CD4-positive, alpha-beta T cell treated with Interleukin-6 for 4 hours (primary cell): ENCODE measurements at regions not wholly inside any gene's neighbourhood (a gene's known extent, or its start where the extent isn't known, plus 50 kb on each side); places are given as distances from the start of the nearest gene placed in this dataset.
"Not testable (repeated sequence)": the region's sequence is repeated elsewhere in the genome, so short reads cannot be mapped to it uniquely, and the experiment has no call there.

Source experiments
- DNase-seq: peaks from one replicate; pipeline ENCODE4 v3.0.0-alpha.2; 2020; ENCODE audit warnings: mixed read lengths

DNA sequence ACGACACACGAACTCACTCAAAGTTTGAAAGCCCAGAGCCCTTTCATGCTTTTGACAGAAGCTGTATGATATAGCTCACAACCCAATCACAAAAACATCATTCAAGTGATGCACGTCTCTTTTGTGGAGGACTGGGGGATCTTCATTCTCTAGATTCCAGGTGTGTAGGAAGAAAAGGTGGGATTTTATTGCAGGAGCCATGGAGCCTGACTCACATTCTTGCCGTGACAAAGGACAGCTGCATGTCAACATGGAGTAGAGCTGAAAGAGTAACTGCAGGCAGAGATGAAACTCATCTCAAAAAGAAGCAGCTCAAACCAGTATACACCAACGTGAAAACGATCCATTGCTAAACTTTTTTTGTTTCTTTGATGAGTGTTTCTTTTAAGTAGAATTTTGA, 50.9 kb upstream of the PDE1A start:
- DNase-seq, result no peak

DNA sequence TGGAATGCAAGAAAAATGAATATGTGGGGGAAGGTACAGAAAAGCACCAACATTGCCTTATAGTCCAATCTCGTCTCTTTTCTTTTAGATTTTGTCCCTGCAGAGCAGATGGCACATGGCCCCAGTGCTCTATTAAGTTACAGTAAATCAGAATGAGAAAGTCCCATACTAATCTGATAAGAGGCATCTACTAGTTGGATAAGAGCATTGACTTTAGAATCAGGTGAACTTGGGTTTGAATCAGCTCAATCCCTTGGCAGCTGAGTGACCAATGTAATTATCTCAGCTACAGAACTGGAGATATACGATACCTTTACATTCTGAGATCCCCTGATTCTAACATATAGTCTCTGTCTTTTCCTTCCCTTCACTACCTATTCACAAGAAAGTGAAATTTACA, 54.8 kb upstream of the PDE1A start:
- DNase-seq, result no peak

DNA sequence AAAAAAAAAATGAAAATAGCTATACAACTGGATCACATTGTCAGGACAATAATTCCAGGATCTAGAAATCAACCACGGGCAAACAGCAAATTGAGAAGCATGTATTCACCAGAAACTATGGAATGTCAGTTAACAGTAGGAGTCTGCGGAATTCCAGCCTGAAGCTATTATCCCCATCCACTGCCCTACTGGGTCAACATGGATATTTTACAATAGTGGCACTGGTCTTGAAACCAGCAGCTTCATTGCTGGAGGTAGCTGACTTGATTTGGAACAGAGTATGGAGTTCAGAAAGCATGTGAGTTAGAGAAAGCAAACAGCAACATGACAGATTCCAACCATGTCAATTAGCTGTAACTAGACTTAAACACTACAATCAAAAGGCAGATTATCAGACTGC, 55.7 kb upstream of the PDE1A start:
- DNase-seq, result no peak

DNA sequence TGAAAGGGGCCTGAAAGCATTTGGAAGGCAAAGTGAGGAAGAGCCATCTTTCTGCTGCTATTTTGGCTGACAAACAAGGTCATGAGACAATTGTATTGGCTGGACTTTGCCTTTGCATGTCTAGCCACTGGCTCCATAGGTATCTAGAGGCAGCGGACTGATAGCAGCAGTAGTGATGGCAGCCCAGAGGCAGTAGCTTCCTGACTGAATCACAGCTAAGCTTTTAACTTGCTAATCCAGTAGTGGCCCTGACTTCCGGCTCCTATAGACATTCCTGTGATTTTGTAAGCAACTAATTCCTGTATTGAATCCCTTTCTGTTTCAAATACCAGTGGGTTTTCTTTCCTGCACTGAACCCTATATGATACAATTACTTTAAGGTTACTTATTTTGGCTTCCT, 69.8 kb upstream of the PDE1A start:
- DNase-seq, result no peak

DNA sequence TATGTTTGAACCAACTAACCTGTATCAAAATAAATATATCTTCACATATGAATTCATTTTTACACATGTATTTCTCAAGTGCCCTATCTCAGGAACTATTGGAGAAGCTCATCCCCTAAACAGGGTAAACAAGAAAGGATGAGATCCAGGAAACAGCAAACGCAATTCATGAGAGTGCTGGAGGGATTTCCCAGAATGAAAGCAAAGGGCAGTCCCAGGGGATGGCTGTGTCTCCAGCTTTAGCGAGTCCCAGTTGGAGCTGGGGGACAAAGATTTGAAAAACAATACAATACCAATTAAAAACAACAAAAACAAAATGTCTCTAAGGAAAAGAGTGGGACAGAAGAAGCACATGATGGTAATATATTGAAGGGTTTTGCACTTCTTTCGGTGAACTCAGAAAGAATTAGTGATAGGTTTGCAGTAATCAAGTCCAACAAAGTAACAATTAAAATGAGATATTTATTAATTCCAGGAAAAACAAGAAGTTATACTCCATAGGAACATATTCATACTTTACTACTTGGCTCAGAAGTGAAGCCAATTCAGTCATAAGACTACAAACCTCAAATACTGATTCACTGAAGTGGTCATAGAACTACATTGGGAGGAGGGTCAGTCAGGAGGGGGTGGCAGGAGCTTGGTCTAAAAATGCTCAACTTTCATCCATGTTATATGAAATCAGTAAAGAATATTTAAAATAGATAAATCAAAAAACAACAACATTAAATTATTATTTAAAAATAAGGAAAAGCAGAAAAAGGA, 73.1 kb upstream of the PDE1A start:
- DNase-seq, result no peak

DNA sequence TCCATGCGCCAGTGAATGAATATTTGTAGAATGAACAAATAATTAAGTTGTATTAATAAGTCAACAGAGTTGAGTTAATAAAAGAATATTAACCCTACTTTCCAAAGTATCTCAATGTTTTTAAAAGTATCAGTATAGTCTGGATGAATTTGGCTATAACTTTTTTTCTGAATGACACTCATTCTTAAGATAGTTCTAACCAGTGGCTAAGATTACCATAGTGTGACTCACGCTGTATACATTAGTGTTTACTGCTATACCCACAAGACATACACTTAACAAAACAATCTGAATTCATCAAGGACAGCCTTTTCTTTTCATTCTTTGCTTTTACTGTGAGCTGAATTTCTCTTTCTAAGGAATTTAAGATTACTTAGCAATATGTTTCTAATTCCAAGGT, 77.0 kb upstream of the PDE1A start:
- DNase-seq, result no peak

DNA sequence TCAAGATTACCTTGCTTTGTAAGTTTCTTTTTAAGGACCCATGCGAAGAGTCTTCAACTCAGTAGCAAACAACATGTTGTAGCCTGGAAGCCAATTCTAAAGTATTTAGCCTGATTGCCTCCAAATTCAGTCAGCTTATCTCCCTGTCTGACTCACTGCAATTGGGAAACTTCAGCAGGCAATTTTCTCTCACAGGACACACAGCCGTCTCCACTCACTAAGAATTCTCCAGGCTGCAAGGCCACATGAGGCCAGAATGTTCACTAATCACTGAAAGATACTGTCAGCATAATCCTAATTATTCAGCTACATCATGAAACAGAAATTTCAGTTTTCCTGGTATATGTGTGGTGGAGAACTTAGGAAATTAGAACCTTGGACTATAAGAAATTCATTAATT, 78.1 kb upstream of the PDE1A start:
- DNase-seq, result no peak

DNA sequence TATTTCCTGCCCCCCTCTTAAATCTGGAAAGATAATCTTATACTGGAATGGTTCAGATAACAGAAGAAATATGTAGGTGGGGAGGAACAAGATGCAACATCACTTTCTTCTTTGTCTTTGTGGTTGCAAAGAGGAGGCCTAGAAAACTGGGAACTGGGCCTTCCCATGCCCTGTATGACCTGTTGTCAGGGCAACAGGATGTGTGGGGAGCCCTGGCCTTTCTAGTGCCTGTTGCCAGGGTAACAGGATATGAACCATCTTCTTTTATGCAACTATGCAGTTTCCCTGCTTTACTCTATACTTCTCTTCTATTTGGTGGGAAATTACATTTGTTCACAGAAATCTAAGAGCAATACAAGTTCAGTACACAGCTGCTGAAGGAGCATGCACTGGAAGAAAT, 79.8 kb upstream of the PDE1A start:
- DNase-seq, result no peak

DNA sequence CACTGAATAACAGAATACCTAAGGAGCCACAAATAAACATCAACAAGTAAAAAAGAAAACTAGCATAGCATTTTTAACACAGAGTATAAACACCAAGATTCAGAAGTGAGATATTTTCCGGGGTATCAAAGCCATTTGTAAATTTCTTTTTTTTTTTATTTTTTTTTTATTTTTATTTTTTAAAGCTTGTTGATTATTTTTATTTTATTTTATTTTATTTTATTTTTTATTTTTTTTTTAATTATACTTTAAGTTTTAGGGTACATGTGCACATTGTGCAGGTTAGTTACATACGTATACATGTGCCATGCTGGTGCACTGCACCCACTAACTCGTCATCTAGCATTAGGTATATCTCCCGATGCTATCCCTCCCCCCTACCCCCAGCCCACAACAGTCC, 81.7 kb upstream of the PDE1A start:
- DNase-seq, result not testable (repeated sequence)

DNA sequence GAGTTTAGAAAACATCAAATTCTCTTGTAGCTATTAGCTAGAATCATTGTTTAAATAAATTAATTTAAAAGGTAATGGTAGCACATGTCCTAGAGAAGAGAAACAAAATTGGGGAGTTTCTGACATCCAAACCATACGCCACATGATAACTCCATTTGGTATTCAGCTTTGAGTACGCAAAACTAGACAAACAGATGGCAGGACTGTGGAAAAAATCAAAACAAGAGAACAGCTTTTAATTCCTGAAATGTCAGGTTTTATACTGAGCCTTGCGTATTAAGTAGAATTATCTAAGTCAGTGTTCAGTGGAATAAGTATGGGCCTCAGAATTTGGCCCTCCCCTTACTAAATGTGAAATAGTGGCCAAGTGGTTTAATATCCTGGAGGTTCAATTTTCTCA, 82.4 kb upstream of the PDE1A start:
- no peak for DNase-seq

DNA sequence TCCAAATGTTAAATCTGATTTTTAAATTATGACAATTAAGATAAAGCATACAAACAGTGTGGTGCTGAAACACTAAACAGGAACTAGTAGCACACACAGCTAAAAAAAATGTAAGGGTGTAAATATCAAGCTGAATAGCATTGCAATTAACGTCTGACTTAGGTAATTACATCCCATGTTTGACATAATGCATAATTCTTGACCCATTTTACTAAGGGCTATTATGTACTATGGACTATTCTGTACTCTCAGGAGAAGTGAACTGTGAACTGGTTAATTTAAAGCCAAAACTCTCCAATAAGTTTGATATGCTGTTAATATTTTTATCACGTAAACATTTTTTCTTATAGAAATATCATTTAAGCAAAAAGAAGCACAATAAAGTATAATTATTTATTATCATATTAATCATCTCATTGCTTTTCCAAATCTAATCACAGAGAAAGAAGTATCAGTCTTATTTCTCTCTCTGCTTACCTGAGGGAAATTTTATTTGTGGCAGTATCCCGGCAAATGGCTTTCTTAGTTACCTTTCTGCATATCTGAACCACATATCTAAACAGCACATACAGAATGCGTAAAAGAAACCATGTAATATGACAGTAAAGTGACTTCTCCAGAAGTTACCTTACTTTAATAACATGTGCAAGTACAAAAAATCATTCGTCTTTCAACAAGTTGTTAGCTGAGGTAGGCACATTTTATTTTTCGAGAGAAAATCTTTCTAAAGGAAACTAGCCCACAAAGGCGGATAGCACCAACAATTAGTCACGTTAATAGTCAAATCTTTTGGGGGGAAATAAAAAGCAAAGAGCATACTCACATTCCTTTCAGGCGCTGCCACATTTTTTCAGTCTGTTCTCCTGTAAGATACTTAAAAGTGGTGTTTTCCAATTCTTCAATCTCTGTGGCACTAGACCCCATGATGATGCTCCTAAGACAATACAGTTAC, 94.9 kb upstream of the PDE1A start:
- DNase-seq, result no peak

DNA sequence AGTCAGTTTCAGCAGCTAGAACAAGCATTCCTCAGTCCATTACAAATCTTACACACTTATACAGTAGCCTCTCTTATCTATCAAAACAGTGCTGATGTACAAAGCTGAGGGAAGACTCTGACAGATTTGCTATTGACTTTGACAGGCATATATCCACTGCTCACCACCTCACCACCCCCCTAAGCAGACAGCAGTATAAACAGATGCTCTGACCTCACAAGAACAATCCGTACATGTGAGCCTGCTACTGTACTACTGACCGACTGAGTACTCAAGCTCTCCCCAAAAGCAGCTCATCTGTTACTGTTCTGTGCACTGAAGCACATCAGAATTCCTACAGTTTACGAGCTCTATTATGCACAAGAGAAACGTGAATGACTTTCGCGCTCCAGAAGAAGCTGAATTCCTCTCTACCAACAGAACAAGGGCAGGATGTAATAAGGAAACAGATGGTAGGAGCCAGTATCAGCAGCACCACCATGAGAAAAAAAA, 95.6 kb upstream of the PDE1A start:
- DNase-seq, result no peak

DNA sequence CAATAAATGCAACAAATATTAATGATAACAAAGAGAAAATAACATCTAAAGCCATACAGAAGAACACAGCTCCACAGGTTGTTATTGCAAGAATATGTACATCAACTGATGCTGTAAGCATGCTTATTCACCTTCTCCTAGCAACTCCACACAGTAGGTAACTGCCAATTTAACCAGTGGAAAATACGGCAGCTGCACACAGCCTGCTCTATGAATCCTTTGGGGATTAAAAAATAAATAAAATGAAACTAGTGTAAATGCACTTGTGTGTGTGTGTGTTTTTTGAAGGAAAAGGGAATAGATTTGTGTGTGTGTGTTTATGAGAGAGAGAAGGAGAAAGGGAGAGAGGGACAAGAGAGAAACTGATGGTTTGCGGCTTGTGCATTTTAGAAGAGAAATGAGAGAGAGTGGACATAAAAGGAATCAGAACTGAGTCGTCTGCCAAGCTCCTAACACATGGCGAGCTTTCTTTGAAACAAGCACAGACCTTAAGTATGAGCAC, 96.2 kb upstream of the PDE1A start:
- DNase-seq, result no peak

DNA sequence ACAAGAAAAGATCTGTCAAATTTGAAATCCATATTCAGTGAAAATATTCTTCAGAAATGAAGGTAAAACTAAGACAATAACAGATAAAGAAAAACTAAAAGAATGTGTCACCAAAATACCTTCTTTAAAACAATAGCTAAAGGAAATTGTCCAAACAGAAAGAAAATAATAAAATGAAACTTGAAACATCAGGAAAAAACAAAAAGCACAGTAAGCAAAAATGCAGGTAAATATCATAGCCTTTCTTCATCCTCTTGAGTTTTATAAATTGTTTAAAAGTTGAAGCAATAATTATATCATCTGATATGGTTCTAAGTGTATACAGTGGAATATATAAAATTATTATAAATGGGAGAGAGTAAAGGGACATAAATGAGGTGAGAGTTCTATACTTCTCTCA, 103.8 kb upstream of the PDE1A start:
- DNase-seq, result no peak

DNA sequence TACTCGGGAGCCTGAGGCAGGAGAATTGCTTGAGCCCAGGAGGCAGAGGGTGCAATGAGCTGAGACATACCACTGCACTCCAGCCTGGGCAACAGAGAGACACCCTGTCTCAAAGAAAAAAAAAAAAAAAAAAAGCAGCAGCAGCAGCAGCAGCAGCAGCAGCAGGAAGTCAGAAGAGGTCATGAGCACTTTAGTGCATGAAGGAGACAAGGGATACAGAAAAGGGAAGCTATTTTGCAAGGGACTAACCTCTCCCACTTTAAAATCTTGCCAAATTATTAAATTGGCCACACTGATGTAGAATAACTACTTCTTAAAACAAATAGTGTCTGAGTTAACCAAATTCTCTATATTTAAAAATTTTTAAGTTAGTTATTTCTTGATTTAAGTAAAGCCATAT, 113.4 kb upstream of the PDE1A start:
- DNase-seq, result no peak

DNA sequence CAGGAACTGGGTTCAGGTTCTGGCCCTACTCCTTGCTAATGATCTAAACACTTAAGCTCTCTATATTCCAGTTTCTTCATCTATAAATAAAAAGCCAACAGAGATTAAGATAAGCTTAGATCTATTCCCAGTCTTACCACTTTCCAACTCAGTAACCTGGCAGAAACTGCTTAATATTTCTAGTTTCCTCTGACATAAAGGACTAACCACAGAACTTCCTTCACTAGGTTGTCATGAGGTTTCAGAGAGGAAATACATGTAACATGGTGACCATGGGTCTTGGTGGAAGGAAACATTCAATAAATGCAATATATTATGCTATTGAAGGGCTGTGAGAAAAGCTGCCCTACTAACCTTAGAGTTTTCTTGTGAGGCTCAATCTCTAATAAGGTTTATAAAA, 114.4 kb upstream of the PDE1A start:
- DNase-seq, result no peak

DNA sequence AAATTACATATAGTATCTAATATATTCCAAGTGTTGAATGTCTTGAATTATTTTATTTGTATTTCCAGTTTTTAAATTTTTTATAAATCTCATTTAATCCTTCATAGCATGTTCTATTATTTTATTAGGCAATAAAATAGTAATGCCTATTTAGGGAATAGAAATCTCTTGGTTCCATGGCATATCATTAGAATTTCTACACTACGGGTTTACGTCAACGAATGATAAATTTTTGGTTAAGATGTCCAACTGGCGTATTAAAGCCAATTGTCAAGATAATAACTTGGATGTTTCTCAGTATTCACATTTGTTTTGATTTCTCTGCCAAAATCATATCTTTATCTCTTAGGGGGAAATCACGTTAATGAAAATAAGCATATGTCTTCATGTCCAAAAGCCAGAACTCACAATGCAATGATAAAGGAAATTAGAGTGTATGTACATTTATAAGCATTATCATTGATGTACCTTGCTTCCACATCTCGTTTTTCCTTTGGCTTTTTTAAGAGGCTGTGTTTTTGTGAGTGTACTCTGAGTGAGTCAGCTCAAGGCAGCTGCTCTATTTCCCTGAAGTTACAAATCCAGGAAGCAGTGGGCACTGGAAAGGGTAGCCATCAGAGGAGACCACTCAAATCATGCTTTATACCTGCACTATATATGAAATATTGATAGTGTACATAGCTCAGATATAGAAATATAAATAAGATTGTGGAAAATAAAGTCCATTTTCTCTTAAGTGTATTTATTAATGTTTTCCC, 115.8 kb upstream of the PDE1A start:
- no peak for DNase-seq

DNA sequence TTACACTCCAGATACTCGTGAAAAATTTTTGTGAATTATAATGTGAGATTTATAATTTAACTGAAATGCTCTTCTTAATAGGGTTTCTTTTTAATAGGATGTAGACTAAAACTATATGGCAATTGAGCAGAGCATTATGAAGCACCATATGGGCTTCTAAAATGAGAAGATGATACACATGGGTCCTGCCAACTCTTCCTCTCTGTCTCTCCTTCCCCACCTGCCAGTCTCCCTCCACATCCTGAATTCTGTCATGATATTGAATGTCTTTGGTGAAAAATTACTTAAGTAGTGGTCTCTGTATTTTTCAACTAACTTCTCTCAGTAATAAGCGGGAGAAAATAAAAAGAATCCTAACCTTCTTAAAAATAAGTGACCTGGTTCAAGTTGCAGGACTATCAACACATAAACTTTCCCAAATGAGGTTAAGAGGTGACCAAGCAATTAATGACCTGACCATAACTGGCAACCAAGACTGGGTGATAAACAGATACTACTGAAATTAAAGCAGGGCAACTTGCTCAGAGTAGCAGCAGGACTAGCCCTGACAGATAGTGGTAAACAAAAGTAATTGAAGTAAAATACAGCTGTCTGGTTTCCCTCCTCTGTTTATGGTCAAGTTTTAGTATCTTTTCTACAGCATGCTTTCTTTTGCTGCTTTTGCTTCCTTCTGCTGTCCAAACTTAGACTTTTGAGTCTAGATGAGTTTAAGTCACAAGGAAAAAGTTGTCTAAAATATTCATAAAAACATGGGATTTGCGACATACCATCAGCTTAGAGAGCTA, 117.1 kb upstream of the PDE1A start:
- no peak for DNase-seq

DNA sequence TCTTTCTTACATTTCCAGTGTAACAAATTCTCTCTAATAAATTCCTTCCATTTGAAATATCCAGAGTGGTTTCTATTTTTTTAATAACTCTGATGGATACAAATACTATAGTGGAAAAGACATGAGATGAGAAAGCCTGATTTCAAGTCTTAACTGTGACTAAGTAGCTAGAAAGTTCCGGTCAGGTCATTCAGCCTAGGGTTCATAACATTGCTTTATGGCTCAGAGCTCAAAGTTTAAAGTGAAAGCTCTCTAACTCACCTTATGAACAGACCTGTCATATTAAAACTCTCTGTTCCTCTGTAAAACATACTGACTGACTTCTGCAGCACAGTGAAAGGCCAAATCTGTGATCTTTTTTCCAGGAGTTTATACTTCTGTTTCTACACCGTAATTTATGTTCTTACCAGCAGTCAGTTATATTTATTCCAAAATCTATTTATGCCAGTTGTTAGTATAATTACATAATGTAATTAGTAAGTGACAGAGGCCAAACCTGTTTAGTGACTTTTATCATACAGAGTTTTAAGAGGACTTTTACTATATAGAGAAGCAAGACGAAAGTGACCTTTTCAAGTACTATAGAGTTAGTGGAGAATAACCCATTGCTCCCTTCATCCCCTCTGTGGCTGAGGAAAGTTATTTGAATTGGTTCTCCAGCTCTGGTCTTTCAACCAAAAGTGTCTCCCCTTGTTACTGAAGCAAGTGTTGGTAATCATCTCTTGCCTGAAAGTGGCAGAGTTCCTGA, 118.8 kb upstream of the PDE1A start:
- DNase-seq, result no peak

DNA sequence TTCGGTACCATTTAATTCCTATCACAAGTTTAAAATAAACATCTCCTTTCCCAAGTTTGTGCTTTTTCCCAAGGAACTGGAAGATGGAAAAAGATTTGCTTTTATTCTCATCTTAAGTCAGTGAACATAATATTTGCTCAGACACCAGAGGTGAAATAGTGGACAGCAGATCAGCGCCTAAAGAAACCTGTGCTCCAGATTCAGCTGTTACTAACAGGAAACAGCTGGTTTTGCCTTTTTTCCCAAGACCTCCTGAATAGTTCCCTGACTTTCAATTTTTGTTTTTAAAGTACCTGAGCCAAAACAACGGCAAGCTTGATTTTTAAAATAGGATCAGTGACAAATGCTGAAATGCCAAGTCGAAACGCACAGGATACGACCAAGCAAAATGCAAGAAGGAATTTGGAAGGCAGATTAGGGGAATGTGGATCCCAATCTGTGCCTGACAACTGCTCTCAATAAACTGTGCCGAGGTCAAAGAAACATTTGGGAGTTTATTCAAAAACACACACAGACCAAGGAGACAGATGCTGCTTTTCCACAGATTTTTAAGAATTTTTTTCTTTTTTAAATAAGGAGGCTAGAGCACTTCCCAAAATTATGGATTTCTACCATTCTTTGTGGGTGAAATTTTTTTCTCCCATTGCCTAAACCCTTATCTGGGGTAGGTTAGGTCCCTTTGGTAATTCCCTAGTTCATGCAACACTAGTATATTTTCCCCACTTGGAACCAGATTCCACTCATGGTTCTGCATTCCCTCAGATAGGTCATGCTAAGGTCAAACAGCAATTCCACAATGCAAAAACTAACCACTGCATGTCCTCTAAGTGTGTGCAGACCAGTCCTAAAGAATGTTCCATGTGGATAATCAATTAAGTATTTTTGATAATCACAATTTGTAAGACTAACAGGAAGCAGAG, 121.5 kb upstream of the PDE1A start:
- DNase-seq, result no peak
